ENCODE measurements at regions not wholly inside any gene's neighbourhood (a gene's known extent, or its start where the extent isn't known, plus 50 kb on each side); places are given as distances from the start of the nearest gene placed in this dataset.

- Mint-ChIP-seq H3K36me3 (ENCODE audit: low read depth, unreplicated experiment) (no peaks in the 10 kb centered on the region), H3K27me3 (ENCODE audit: unreplicated experiment) (peaks cover 1% of the 10 kb centered on the region), H3K4me1 (ENCODE audit: unreplicated experiment) (peaks cover 3% of the 10 kb centered on the region), H3K9me3 (ENCODE audit: unreplicated experiment) (no peaks in the 10 kb centered on the region), H3K27ac (ENCODE audit: unreplicated experiment) (no peak overlapping the region), H3K4me3 (ENCODE audit: unreplicated experiment) (no peak overlapping the region)
- TF ChIP-seq, protein P1, sequence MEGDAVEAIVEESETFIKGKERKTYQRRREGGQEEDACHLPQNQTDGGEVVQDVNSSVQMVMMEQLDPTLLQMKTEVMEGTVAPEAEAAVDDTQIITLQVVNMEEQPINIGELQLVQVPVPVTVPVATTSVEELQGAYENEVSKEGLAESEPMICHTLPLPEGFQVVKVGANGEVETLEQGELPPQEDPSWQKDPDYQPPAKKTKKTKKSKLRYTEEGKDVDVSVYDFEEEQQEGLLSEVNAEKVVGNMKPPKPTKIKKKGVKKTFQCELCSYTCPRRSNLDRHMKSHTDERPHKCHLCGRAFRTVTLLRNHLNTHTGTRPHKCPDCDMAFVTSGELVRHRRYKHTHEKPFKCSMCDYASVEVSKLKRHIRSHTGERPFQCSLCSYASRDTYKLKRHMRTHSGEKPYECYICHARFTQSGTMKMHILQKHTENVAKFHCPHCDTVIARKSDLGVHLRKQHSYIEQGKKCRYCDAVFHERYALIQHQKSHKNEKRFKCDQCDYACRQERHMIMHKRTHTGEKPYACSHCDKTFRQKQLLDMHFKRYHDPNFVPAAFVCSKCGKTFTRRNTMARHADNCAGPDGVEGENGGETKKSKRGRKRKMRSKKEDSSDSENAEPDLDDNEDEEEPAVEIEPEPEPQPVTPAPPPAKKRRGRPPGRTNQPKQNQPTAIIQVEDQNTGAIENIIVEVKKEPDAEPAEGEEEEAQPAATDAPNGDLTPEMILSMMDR (IDR thresholded peaks at IDR 0.05; ENCODE audit: unreplicated experiment) = no peak
- no peak for DNase-seq (ENCODE audit: low spot score)
These were observed 284.5 kb downstream of the SS18 start for GRCh38 chr18:25805939-25806338.

- H3K27ac Mint-ChIP-seq (ENCODE audit: unreplicated experiment) = no peak overlapping the region
- DNase-seq (ENCODE audit: low spot score) = no peak
- TF ChIP-seq, protein P1 (IDR thresholded peaks at IDR 0.05; ENCODE audit: unreplicated experiment) = no peak
- H3K9me3 Mint-ChIP-seq (ENCODE audit: unreplicated experiment) = no peaks in the 10 kb centered on the region
- no peaks in the 10 kb centered on the region for H3K36me3 Mint-ChIP-seq (ENCODE audit: low read depth, unreplicated experiment)
- no peak overlapping the region for H3K4me3 Mint-ChIP-seq (ENCODE audit: unreplicated experiment)
- peaks cover 1% of the 10 kb centered on the region for H3K27me3 Mint-ChIP-seq (ENCODE audit: unreplicated experiment)
- H3K4me1 Mint-ChIP-seq (ENCODE audit: unreplicated experiment) = no peaks in the 10 kb centered on the region
These were observed 285.1 kb downstream of the SS18 start for GRCh38 chr18:25805323-25805722.

DNA sequence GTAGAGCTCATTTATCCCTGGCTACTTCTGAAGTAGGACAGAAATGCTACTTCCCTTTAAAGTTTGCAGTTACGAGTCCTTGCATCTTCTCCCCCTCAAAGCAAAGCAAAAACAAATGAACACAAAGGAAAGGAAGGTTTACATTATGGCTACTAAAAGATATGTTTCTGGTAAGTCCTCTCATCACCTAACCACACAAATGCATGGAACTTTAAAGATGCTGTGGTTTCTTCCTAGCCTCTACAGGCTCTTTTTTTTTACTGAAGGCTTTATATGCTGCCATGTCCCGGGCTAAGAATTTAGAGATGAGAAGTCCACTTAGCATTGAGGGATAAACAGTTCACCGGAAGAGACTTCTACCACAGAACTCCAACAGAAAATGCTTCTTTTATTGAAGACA lies 291.2 kb downstream of the SS18 start:
- Mint-ChIP-seq H3K27me3 (ENCODE audit: unreplicated experiment) (no peaks in the 10 kb centered on the region), H3K4me3 (ENCODE audit: unreplicated experiment) (no peak overlapping the region), H3K9me3 (ENCODE audit: unreplicated experiment) (no peaks in the 10 kb centered on the region), H3K36me3 (ENCODE audit: low read depth, unreplicated experiment) (no peaks in the 10 kb centered on the region), H3K27ac (ENCODE audit: unreplicated experiment) (no peak overlapping the region), H3K4me1 (ENCODE audit: unreplicated experiment) (no peaks in the 10 kb centered on the region)
- TF ChIP-seq, protein P1 (IDR thresholded peaks at IDR 0.05; ENCODE audit: unreplicated experiment) = no peak
- no peak for DNase-seq (ENCODE audit: low spot score)

- Mint-ChIP-seq H3K4me3 (ENCODE audit: unreplicated experiment) (no peak overlapping the region), H3K27ac (ENCODE audit: unreplicated experiment) (no peak overlapping the region), H3K36me3 (ENCODE audit: low read depth, unreplicated experiment) (no peaks in the 10 kb centered on the region), H3K9me3 (ENCODE audit: unreplicated experiment) (no peaks in the 10 kb centered on the region), H3K4me1 (ENCODE audit: unreplicated experiment) (no peaks in the 10 kb centered on the region), H3K27me3 (ENCODE audit: unreplicated experiment) (no peaks in the 10 kb centered on the region)
- no peak for DNase-seq (ENCODE audit: low spot score)
- TF ChIP-seq, protein P1 (IDR thresholded peaks at IDR 0.05; ENCODE audit: unreplicated experiment) = no peak
These were observed 292.4 kb downstream of the SS18 start for GRCh38 chr18:25798046-25798445.

DNA sequence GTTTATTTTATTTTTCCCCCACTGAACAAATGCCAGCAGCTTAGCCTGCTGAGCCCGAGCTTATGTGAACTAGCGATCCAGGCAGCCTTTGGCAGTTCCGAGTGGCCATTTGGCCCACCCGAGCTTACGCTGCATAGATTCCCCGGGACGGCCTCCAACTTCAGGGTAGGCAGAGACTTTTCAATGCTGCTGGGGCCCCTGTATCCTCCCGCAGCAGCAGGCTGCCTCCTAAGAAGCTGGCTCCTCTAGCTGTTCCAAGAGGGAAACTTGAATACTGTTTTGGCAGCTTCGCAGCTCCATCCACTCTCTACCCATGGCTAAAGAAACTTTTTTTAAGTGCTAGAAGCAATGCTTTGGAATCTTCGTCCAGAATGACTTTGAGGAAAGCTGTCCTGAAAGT lies 295.2 kb downstream of the SS18 start:
- Mint-ChIP-seq H3K4me1 (ENCODE audit: unreplicated experiment) (no peaks in the 10 kb centered on the region), H3K27ac (ENCODE audit: unreplicated experiment) (no peak overlapping the region), H3K4me3 (ENCODE audit: unreplicated experiment) (no peak overlapping the region), H3K27me3 (ENCODE audit: unreplicated experiment) (no peaks in the 10 kb centered on the region), H3K36me3 (ENCODE audit: low read depth, unreplicated experiment) (no peaks in the 10 kb centered on the region), H3K9me3 (ENCODE audit: unreplicated experiment) (no peaks in the 10 kb centered on the region)
- TF ChIP-seq, protein P1 (IDR thresholded peaks at IDR 0.05; ENCODE audit: unreplicated experiment) = no peak
- DNase-seq (ENCODE audit: low spot score) = no peak
